Stimulated activated CD4-positive, alpha-beta T cell treated with anti-CD3 and anti-CD28 coated beads, Interleukin-4, amount 100 ng/mL, for 48 hours (primary cell): ENCODE measurements at regions not wholly inside any gene's neighbourhood (a gene's known extent, or its start where the extent isn't known, plus 50 kb on each side); places are given as distances from the start of the nearest gene placed in this dataset.

ENCODE experiments used
- DNase-seq, 2 donors: peaks; one replicate each; pipeline ENCODE4 v3.0.0-alpha.2; 2020; ENCODE audit warnings: low read depth in 2 of 2

GRCh38 chr2:18723219-18723618 lies 133.8 kb upstream of the NT5C1B start:
- DNase-seq = no peak

- no peak for DNase-seq
Observed at GRCh38 chr2:18722101-18722500, 132.7 kb upstream of the NT5C1B start.

GRCh38 chr2:18721038-18721922 lies 131.9 kb upstream of the NT5C1B start:
- DNase-seq = no peak

DNA sequence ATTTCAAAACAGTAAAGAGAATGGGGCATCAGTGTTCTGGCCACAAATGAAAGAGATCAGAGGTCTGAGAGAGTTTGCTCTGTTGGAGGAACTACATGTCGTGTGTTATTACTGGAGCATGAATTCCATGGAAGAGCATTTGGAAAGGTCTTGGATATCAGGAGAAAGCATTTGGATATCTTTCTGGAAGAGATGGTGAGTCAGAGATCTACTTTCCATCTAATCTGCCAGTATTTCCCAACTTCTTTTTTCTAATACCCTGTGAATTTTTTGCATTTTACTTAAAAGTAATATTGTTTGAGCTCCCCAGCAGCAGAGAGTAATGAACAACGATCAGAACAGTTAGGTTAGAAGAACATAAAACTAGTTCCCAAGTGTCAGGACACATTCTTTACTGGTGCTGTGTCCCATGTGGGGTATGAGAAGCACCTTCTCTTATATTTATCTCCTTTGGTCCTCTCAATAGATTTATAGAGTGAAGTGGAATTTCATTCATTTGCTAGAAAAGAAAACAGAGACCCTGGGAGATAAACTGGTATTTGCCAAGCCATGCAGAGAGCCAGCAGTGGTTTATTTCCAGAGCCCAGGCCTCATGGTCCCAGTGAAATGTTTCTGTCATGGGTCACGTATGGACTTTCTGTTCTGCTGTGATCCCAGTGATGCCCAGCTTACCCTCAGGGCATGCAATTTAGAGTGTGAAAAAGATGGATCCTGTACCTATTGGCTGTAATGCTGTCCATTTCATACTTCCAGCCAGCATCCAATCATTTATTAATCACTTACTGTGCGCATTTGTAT lies 130.8 kb upstream of the NT5C1B start:
- DNase-seq = no peak

GRCh38 chr2:18708203-18708715 lies 118.9 kb upstream of the NT5C1B start:
- no peak for DNase-seq

DNA sequence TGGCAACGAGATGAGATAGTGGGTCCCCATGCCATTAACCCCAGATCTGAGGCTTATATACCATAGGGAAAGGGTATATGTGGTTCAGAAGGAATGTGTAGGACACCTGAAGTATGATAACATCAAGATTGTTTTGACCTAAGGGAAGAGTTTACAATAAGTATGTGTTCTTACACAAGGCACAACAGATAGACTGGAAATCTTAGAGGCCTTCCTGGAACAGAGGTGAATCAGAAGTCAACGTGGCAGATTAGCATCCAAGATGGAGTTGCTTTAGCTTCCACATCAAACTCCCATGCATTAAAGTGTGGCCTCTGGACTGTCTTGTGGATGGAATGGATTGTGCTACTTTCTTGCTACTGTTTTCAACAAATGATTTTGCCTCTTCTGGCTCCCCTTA lies 116.6 kb upstream of the NT5C1B start:
- no peak for DNase-seq

DNA sequence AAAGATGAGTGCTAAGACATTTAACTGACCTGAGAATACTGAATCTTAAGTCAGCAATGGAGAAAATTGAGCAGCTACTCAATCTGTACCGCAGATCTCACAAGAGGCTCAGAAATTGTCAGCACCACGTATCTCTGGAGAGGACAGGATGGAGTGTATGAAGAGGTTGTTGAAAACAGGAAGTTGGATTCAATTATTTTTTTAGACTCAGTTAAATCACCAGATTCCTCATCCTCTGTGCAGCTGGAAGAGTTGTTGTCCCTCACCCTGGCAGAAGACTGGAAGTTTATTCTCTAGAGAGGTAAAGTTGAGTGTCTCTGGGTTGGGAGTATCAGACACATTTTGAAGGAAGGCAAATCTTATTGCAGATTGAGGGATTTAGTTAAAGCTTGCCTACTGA lies 114.9 kb upstream of the NT5C1B start:
- no peak for DNase-seq

- DNase-seq = no peak
Observed at GRCh38 chr2:18703555-18703954, 114.2 kb upstream of the NT5C1B start.

GRCh38 chr2:18701981-18702380 lies 112.6 kb upstream of the NT5C1B start:
- DNase-seq = no peak

DNA sequence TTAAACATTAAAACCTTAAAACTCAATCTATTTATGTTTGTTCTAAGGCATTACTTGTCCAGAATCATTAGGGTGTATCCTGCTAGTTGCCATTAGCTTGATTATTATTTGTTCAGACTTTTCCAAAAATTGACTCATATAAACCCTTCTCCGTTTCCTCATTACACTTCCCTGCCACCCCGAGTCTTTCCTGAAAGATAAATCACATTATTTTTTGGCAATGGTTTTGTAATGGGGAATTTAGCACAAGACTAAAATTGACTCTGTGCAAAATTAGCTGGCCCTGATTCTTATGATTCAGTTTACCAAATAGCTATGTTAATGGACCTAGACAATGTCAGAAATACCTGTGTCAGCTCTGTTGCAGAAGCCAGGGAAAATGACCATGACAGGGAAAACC lies 112.2 kb upstream of the NT5C1B start:
- DNase-seq = no peak

DNA sequence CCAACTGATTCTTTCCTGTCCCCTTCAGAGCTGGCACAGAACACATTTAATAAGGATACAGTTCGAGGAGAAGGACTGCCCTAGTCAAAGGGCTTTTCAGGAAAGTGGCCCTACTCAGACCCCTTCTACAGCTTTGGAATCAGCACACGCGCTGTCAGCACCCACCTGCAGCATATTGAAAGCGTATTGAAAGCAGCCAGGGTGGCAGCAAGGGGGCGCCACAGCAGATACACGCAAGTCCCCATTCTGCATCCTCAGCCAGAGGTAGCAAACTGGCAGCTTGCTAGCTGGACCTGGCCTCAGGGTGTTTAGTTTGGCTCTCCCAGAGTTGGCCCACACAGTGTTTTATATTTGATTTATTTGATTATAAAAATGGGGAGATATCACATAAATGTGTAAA lies 101.0 kb upstream of the NT5C1B start:
- peak in 1 of 2 donors; percentile 0 for DNase-seq

DNA sequence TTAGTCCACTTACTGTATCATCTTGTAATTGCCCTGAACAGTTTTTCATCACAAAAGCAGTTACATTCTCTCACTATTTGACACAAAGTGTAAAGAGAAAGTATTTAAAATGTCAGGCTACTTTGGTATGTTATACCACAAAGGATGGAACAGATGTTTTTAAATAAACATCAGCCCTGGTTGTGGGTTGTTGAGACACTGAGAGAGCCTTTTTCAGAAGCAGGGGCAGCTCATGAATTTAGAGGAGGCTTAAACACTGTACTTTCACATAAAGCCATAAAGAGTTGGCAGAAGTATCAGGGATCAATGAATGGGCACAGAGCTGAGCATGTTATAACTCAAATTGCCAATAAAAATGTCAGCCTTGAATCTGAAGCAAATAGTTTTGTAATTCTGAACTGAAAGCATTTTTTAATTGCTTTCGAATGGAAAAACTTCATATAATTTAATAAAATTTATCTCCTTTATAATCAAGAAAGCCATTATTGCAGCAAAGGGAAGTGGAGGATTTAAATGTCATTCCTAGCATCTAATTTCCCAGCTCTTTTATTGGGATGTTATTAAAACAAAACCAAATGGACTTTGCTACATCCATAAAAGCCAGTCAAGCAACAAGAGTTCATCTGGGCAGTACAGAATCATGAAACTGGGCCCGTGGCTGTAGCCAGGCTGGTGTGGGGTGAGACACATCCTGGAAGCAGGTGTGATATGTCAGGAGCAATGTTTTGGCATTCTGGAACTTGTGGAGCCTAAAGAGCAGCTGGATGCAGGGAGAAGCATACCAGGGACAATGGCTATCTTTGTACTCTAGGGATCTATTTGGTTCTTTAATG lies 95.1 kb upstream of the NT5C1B start:
- DNase-seq = no peak

DNA sequence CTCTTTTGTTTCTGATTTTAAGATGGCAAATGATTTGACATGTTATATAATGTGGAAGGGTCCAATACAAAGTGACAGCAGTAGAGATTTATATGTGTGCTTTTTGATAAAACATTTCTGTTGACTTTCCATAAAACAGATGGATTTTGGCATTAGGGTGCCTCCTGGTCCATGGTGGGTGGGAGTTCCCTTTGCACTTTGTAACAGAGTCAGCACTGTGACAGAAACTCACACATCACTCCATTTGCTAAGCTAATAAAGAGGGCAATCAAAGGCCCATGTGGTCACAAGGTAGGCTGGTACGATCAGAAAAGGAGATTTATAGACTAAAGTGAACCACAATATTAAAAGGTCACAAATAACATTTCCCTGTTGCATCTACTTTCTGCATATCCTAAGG lies 93.3 kb upstream of the NT5C1B start:
- no peak for DNase-seq

DNA sequence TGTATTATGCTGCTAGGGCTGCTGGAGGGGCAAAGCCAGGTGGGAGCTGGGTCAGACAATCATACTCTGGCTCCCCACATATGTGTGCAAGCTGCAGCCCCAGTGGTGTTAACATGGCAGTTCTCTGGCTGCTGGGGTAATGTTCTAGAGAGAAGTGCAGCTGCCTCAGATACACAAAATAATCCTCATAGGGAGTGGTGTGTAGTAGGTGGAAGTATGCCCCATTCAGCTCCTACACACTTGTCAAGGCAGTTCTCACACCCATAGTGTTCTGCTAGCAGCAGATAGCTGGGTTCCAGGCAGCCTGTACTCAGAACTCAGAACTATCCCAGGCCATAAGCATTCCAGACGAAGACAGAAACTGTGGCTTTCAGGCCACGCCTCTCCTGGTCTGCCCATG lies 87.9 kb upstream of the NT5C1B start:
- no peak for DNase-seq

GRCh38 chr2:18674309-18674708 lies 84.9 kb upstream of the NT5C1B start:
- DNase-seq = no peak

DNA sequence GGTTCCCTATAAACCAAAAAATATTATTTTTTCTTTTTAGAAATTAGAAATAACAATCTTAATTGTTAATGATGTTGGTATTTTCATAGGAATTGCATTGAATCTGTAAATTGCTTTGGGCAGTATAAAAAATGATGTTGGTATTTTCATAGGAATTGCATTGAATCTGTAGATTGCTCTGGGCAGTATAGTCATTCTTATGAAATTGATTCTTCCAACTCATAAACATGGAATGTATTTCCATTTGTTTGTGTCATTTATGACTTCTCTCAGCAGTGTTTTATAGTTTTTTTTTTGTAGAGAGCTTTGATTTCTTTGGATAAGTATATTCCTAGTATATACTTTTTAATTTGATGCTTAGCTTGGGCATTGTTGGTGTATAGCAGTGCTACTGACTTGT lies 82.0 kb upstream of the NT5C1B start:
- DNase-seq = no peak

DNA sequence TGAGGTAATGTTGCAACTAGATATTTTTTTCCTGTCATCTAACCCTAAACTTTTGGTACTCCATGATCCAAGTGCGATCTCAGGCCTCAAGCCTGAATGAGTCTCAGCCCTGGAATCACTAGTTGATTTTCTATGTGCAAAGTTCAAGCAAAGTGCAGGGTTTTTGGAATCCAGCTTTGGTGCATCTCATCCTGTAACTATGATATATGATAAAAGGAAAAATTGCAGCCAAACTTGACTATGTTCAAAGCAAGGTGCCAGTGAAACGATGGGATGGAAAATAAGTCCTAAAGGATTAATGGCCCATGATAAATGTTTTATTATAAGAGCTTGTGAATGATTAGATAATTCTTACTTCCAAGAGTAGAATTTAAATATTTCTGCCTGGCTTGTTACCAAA lies 78.9 kb upstream of the NT5C1B start:
- no peak for DNase-seq

GRCh38 chr2:18664421-18664820 lies 75.1 kb upstream of the NT5C1B start:
- DNase-seq = no peak

DNA sequence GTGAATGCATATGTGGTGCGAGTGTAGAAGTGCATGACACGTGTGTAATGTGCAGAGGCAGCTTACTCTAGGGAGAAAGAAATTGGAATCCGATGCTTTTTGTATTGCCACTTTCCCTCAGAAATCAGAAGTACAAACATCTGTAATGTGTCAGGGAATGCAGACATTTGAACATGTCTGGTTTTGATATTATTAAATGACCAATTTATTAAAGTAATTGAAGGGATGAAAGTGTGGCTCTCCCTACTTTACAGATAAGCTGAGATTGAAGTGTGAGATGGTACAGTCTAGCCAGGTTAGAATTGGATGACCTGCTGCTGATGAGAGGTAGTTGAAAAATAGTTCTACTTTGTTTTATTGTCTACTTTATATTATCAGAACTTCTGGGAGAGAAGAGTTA lies 74.5 kb upstream of the NT5C1B start:
- no peak for DNase-seq

GRCh38 chr2:18662689-18663088 lies 73.3 kb upstream of the NT5C1B start:
- DNase-seq = no peak

DNA sequence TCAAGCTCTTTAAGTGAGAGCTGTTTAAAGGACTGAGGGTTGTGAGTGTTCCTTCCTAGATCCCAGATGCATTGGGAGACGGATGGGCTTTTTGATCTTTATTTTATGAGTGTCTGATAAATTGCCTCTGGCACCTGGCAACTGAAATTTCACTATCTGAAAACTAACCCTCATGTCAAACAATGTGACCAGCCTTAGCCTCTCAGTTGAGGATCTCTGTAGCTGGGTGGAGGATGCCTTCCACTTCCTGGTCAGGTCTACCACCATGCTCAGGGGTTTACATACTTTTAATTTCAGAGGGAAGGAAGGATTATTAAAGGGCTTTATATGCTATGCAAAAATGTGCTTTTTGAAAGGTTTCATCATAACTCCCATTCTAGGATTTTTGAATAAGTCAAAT lies 70.5 kb upstream of the NT5C1B start:
- DNase-seq = no peak

DNA sequence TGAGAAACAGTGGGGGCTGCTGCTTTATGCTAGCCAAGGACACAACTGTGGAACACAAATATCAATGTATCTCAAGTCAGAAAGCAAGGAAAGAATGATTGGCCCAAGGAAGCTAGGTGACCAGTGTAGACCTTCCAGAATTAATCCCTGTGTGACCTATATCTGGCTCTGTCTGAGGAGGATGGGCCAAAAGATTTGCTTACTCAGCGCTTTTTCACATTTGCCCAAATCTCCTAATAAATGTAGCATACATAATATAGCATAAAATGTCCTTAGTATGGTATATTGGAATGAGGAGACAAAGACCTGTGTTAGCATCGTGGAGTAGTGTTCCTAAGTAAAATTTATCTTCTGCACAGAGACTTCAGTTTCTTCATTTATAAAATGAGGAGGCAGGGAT lies 66.7 kb upstream of the NT5C1B start:
- DNase-seq = no peak
